PFSK-1 (cell line): ENCODE measurements at regions not wholly inside any gene's neighbourhood (a gene's known extent, or its start where the extent isn't known, plus 50 kb on each side); places are given as distances from the start of the nearest gene placed in this dataset.

Experiments
- FOXP2 ChIP-seq: optimal IDR thresholded peaks from 2 replicates; pipeline ENCODE3; 2011; ENCODE audit warnings: borderline replicate concordance, control low read depth, inconsistent platforms; ENCODE audit not compliant: insufficient read depth; ENCODE audit errors: extremely low read length, extremely low read depth
- POLR2AphosphoS5 ChIP-seq: IDR thresholded peaks from 2 replicates; pipeline ENCODE4 v1.6.1; 2012; ENCODE audit warnings: low read depth, mild to moderate bottlenecking, control low read depth, low read length, moderate library complexity
- REST ChIP-seq, 2 experiments: IDR thresholded peaks; 2 replicates each; pipeline versions ENCODE4 v1.6.1 to v1.8.0; 2011 to 2012; ENCODE audit warnings: low read depth in 2 of 2, low read length in 2 of 2, control low read depth in 1 of 2, inconsistent platforms in 1 of 2, mild to moderate bottlenecking in 1 of 2, moderate library complexity in 1 of 2; ENCODE audit not compliant: insufficient read depth in 1 of 2
- SIN3A ChIP-seq: IDR thresholded peaks from 2 replicates; pipeline ENCODE4 v1.6.1; 2012; ENCODE audit warnings: mild to moderate bottlenecking, low read length, moderate library complexity, borderline replicate concordance; ENCODE audit not compliant: insufficient read depth
- TAF1 ChIP-seq: IDR thresholded peaks from 2 replicates; pipeline ENCODE4 v1.6.1; 2012; ENCODE audit warnings: low read length, control low read depth, borderline replicate concordance; ENCODE audit not compliant: insufficient read depth

- no peak for TF ChIP-seq POLR2AphosphoS5
- TF ChIP-seq FOXP2 = no peak
- TF ChIP-seq REST (IDR thresholded peaks at IDR 0.05; ENCODE audit: insufficient read depth in 1 of 2, low read depth in 2 of 2, low read length in 2 of 2) = no peak
- no peak for TF ChIP-seq SIN3A
- TF ChIP-seq TAF1 = no peak
Measured at GRCh38 chr4:34664051-34664450, 1580.3 kb downstream of the ARAP2 start.
